WTC11 (cell line): ENCODE measurements at regions not wholly inside any gene's neighbourhood (a gene's known extent, or its start where the extent isn't known, plus 50 kb on each side); places are given as distances from the start of the nearest gene placed in this dataset.
"Not testable (repeated sequence)": the region's sequence is repeated elsewhere in the genome, so short reads cannot be mapped to it uniquely, and the experiment has no call there.

Experiments used
- ATAC-seq: fragments of 200-7000 bp; cut with Tn5 transposase; 2 replicates; pipeline ENCODE4 v1.10.0; 2021; ENCODE audit warnings: mild to moderate bottlenecking, moderate library complexity
- CTCF ChIA-PET: fragments of 300-600 bp; sonication (Branson Sonifier 250); formaldehyde crosslinking; loops from one replicate; lab custom pipeline; 2021; ENCODE audit warnings: antibody characterized with exemption; lab: Charles Lee
- POLR2A ChIA-PET: fragments of 350-600 bp; sonication (Branson Sonifier 250); formaldehyde crosslinking; loops from one replicate; lab custom pipeline; 2021; ENCODE audit warnings: antibody characterized with exemption; lab: Charles Lee
- DNase-seq: peaks from one replicate; pipeline ENCODE4 v3.0.0; 2021; ENCODE audit warnings: low spot score
- H3K27ac Mint-ChIP-seq: 2 replicates; pipeline ENCODE4 v1.8.0; 2021; ENCODE audit warnings: mixed read lengths
- H3K27me3 Mint-ChIP-seq: 2 replicates; pipeline ENCODE4 v1.8.0; 2021; ENCODE audit warnings: low read depth, mild to moderate bottlenecking, moderate library complexity, mixed read lengths
- H3K36me3 Mint-ChIP-seq: 2 replicates; pipeline ENCODE4 v1.8.0; 2021; ENCODE audit warnings: mixed read lengths
- H3K4me1 Mint-ChIP-seq: 2 replicates; pipeline ENCODE4 v1.8.0; 2022; ENCODE audit warnings: mixed read lengths
- H3K4me3 Mint-ChIP-seq: 2 replicates; pipeline ENCODE4 v1.8.0; 2021; ENCODE audit warnings: mild to moderate bottlenecking, moderate library complexity, mixed read lengths
- H3K9me3 Mint-ChIP-seq: 2 replicates; pipeline ENCODE4 v1.8.0; 2021; ENCODE audit warnings: mixed read lengths
- CBFB ChIP-seq: sonication (generic); formaldehyde crosslinking; IDR thresholded peaks from 2 replicates; pipeline ENCODE4 v1.8.1; 2022; ENCODE audit warnings: mild to moderate bottlenecking, low read depth, missing genetic modification reagents
- KAT7 ChIP-seq: sonication (generic); formaldehyde crosslinking; IDR thresholded peaks from 2 replicates; pipeline ENCODE4 v1.8.1; 2023; ENCODE audit warnings: missing genetic modification reagents, mild to moderate bottlenecking, borderline replicate concordance
- NFE2L1 ChIP-seq: sonication (generic); formaldehyde crosslinking; IDR thresholded peaks from 2 replicates; pipeline ENCODE4 v1.8.1; 2023; ENCODE audit warnings: missing genetic modification reagents
- ZBTB43 ChIP-seq: sonication (generic); formaldehyde crosslinking; IDR thresholded peaks from 2 replicates; pipeline ENCODE4 v1.8.1; 2023; ENCODE audit warnings: mild to moderate bottlenecking, missing genetic modification reagents
- ZNF232 ChIP-seq: sonication (generic); formaldehyde crosslinking; IDR thresholded peaks from 2 replicates; pipeline ENCODE4 v1.8.0; 2022; ENCODE audit warnings: mild to moderate bottlenecking, missing genetic modification reagents
- ZNF425 ChIP-seq: fragments of 250-450 bp; sonication (Bioruptor Pico); conservative IDR thresholded peaks from 2 replicates; pipeline ENCODE4 v1.9.0; 2021; ENCODE audit warnings: mild to moderate bottlenecking
- TF ChIP-seq, protein P1 (sequence below): sonication (generic); formaldehyde crosslinking; IDR thresholded peaks from 2 replicates; pipeline ENCODE4 v1.8.0; 2023; ENCODE audit warnings: missing genetic modification reagents, mild to moderate bottlenecking, borderline replicate concordance

DNA sequence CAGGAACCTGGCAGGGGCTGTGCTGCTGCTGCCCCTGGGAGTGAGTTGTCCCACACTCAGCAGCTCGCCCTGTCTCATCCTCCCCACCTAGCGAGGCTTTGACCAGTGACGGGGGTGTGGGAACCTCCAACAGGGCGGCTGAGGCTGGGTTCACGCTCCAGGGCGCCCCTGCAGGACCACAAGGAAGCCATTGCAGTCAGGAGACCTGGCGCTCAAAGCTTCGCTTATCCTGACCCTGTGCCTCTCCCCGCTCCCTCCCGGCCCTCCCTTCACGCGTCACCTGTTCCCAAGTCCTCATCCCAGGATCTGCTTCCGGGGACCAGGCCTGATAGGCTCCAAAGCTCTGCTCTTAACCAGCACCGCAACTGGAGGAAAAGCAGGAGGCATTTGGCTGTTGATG, 272.0 kb upstream of the SFSWAP start:
- Mint-ChIP-seq H3K27ac (no peak overlapping the region), H3K4me3 (no peak overlapping the region), H3K36me3 (no peaks in the 10 kb centered on the region), H3K4me1 (peaks cover 26% of the 10 kb centered on the region), H3K27me3 (no peaks in the 10 kb centered on the region), H3K9me3 (0 out of 2 replicates have a peak, but pooled peaks cover 5% of the 10 kb centered on the region)
- DNase-seq: peak; percentile 62
- POLR2A ChIA-PET: no interaction called here
- peak; percentile 67 for ATAC-seq
- TF ChIP-seq ZNF232 (CRISPR knock-in tag) (no peak), KAT7 (CRISPR knock-in tag) (no peak), NFE2L1 (CRISPR knock-in tag) (no peak)
- CTCF ChIA-PET: interaction anchor here (0.6 to 3.4 kb wide), 12 partner anchors 14 to 838 kb away, joined by 3 to 21 read pairs (median 5); no protein-coding TSS in a partner anchor

GRCh38 chr12:131439752-131440151, 271.1 kb upstream of the SFSWAP start:
- H3K9me3 Mint-ChIP-seq, CTCF ChIA-PET, H3K4me3 Mint-ChIP-seq, H3K27ac Mint-ChIP-seq, POLR2A ChIA-PET, DNase-seq, ATAC-seq, H3K27me3 Mint-ChIP-seq, H3K36me3 Mint-ChIP-seq: not testable (repeated sequence)
- peaks cover 26% of the 10 kb centered on the region for H3K4me1 Mint-ChIP-seq

- H3K27ac Mint-ChIP-seq, POLR2A ChIA-PET: not testable (repeated sequence)
- peak; percentile 54 for ATAC-seq
Observed at GRCh38 chr12:131440209-131441059, 270.5 kb upstream of the SFSWAP start.

DNA sequence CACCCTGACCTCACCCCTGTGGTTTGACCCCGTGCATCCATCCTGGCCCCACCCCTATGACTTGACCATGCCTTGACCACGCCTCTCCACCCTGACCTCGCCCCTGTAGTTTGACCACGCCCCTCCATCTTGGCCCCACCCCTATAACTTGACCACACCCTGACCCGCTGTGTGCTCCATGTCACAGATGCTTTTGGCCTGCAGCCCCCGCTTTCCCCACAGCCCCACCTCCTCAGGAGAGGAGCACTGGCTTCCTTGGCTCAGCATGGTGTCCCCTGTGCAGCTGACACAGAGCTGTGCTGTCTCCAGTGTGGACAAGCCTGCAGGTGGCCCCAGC, 269.9 kb upstream of the SFSWAP start:
- Mint-ChIP-seq H3K27me3 (no peaks in the 10 kb centered on the region), H3K4me1 (peaks cover 32% of the 10 kb centered on the region), H3K9me3 (0 out of 2 replicates have a peak, but pooled peaks cover 1% of the 10 kb centered on the region), H3K36me3 (no peaks in the 10 kb centered on the region), H3K4me3 (no peak overlapping the region), H3K27ac (no peak overlapping the region)
- ChIA-PET POLR2A (no interaction called here), CTCF (no interaction called here)
- TF ChIP-seq ZNF425 (CRISPR knock-in tag) (no peak), CBFB (CRISPR knock-in tag) (no peak), ZBTB43 (CRISPR knock-in tag) (no peak)
- TF ChIP-seq, protein P1, sequence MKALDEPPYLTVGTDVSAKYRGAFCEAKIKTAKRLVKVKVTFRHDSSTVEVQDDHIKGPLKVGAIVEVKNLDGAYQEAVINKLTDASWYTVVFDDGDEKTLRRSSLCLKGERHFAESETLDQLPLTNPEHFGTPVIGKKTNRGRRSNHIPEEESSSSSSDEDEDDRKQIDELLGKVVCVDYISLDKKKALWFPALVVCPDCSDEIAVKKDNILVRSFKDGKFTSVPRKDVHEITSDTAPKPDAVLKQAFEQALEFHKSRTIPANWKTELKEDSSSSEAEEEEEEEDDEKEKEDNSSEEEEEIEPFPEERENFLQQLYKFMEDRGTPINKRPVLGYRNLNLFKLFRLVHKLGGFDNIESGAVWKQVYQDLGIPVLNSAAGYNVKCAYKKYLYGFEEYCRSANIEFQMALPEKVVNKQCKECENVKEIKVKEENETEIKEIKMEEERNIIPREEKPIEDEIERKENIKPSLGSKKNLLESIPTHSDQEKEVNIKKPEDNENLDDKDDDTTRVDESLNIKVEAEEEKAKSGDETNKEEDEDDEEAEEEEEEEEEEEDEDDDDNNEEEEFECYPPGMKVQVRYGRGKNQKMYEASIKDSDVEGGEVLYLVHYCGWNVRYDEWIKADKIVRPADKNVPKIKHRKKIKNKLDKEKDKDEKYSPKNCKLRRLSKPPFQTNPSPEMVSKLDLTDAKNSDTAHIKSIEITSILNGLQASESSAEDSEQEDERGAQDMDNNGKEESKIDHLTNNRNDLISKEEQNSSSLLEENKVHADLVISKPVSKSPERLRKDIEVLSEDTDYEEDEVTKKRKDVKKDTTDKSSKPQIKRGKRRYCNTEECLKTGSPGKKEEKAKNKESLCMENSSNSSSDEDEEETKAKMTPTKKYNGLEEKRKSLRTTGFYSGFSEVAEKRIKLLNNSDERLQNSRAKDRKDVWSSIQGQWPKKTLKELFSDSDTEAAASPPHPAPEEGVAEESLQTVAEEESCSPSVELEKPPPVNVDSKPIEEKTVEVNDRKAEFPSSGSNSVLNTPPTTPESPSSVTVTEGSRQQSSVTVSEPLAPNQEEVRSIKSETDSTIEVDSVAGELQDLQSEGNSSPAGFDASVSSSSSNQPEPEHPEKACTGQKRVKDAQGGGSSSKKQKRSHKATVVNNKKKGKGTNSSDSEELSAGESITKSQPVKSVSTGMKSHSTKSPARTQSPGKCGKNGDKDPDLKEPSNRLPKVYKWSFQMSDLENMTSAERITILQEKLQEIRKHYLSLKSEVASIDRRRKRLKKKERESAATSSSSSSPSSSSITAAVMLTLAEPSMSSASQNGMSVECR (CRISPR knock-in tag): no peak
- DNase-seq (peak; percentile 36), ATAC-seq (peak; percentile 13)

More at GRCh38 chr12:131440209-131441059, 270.5 kb upstream of the SFSWAP start:
- H3K9me3 Mint-ChIP-seq, DNase-seq, H3K4me3 Mint-ChIP-seq, H3K36me3 Mint-ChIP-seq, H3K27me3 Mint-ChIP-seq, CTCF ChIA-PET: not testable (repeated sequence)
- peaks cover 28% of the 10 kb centered on the region for H3K4me1 Mint-ChIP-seq
